T-helper 1 cell (primary cell): ENCODE measurements at regions not wholly inside any gene's neighbourhood (a gene's known extent, or its start where the extent isn't known, plus 50 kb on each side); places are given as distances from the start of the nearest gene placed in this dataset.

ENCODE experiments used
- DNase-seq, 5 donors: peaks; one replicate each; pipeline ENCODE4 v3.0.0-alpha.2; 2012 to 2020

DNA sequence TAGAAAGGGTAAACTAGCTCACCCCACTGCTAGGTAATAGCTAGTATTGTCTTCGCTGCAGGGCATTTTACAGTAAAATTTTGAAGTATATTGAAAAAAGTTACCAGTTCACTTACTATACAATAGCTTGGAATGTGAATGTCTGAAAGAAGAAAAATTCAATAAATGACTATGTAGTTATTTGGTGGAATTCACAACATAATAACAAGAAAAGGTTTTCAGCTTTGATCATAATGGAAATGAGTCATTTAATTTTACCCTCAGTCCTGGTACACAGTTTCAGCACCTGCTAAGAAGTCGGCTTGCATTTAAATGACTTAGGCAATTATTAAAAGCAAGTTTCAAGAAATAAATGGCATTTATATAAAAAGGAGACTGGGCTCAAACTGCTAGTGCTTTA is 90.4 kb downstream of the NUP35 start:
- DNase-seq = peak in 1 of 5 donors; percentile 27

DNA sequence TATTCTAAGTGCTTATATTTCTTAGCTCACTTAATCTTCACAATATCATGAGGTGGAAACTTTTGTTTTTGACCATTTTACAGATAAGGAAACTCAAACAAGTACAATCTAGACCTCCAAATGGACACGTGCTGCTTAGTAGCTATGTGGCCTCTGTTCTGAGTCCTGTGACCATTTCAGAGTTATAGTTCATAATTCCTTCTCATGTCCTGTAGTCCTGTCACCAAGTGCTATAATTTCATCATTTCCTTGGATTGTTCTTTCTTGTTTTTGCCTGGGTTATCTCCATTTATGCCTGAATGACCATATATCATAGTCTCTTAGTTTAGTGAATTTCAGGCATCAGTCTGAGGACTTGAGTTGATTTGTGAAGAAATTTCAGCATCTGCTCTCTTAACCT is 91.7 kb downstream of the NUP35 start:
- no peak for DNase-seq

GRCh38 chr2:183219888-183220287 is 95.6 kb downstream of the NUP35 start:
- no peak for DNase-seq

DNA sequence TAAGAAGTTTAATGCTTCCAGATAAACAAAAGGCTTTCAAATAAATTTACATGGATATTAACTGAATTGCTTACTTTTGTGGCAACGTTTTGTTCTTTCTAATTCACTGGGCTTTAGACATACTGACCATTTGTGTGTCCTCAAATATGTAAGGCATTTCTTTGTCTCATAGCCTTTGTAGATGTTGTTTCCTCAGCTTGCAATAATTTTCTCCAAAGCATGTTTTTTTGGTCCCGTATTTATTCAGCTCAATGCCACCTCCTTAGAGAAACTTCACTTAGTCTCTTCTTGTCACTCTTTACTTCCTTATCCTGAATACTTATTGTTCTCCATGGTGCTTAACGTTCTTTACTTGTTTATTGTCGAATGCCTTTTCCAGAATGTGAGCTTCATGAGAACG is 98.5 kb downstream of the NUP35 start:
- DNase-seq = no peak

GRCh38 chr2:183224948-183225347 is 100.7 kb downstream of the NUP35 start:
- DNase-seq = no peak

DNA sequence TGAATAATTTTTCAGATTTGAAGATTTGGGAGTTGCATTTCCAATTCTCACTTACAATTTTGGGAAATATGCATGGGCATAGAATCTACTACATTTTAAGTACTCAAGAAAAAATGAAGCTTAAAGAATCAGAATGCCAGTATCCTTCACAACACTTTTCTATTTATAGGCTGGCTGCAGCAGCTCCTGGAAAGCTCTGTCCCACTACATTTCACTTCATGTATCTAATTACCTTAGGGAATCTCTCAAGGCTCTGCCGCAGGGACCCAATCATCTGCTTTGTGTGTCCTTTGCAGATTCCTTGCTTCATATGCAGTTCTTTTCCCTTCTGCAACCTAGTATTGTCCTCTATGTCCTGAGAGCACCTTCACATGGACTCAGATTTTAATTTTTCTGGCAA is 102.9 kb downstream of the NUP35 start:
- no peak for DNase-seq

- no peak for DNase-seq
These were observed 105.1 kb downstream of the NUP35 start for GRCh38 chr2:183229386-183229785.

GRCh38 chr2:183232161-183232865 is 108.1 kb downstream of the NUP35 start:
- no peak for DNase-seq

GRCh38 chr2:183242937-183243336 is 118.7 kb downstream of the NUP35 start:
- no peak for DNase-seq

DNA sequence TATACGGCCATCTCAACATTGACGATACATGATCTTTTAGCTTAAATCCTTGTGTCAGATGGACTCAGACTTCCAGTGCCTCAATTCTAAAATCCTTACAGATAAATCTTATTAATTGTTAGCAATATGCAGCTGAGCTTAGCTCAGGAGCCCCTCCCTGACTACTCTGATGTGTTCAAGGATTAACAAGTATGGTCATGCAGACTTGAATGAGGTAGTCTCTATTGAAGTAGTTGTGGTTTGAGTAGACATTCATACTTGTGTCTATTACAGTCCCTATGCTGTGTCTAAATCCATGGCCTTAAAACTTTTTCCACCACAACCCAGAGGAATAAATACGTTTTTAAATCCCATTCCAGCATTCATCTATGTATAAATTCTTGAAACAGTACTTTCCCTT is 119.5 kb downstream of the NUP35 start:
- no peak for DNase-seq

DNA sequence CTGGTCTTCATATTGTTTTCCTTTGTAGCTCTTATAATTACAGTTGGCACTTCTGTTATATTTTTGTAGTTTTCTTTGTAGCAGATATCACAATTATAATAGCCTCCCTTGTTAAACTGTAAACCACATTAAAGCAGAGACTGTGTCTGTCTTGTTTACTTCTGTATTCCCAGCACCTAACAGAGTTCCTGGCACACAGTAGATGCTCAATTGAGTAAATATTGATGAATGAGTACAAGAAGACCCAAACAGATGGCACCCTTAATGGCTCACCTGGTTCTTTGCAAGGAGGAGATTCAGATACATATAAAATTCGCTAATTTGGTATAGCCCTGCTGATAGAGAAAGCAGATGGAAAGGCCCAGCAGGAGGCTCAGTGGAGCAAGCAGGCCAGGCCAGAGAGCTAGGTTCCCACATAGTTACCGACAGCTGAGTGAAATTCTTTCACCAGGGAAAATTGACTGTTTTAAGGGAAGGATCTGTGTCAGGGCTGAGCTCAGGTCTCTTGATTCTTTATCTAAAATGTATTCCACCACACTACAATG is 120.1 kb downstream of the NUP35 start:
- no peak for DNase-seq

DNA sequence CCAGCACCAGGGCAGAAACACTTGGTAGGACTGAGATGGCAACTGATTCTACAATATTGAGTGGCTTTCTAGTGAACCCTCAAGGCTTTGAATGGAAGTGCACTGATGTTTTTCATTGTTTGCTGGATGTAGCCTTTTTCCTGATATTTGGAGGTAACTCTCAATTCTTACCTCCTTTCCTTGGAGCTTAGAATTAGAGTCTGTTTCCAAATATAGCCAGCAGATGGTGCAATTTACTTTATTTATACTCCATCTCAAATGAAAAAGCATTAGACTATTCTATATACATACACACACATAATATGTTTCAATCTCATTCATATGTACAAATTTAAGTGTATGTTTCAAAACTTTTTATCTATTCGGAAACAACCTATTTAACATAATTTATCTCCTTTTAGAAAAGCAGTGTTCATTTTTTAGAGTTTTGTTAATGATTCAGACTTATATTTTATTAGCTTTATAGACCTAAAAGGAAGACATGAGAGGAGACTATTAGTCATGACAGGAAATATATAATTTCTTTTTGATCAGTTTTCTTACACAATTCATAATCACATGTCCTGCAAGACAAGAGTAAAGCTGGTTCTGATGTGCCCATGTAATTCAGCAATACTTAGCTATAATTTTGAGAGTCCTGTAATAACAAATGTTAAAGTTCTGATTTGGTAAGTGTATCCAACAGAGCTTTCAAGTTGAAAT is 124.8 kb downstream of the NUP35 start:
- DNase-seq = peak in 1 of 5 donors; percentile 1

- no peak for DNase-seq
These were observed 125.8 kb downstream of the NUP35 start for GRCh38 chr2:183250061-183250460.

DNA sequence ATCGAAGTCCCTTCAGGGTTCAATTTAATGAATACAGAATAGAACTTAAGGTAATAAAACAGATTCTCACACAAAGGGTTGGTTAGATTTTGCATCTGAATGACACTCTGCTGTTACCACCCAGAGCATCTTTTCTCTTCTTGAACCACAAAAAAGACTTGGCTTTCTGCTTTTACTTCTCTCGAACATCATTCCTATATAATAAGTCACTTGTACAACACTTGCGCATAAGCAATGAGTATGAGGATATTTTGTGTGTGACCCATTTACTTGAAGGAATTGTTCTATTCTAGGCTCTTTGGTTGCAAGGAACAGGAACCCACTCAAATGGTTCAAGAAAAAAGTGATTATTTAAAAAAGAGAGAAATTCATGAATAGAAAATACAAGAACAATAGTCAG is 126.2 kb downstream of the NUP35 start:
- DNase-seq = no peak

DNA sequence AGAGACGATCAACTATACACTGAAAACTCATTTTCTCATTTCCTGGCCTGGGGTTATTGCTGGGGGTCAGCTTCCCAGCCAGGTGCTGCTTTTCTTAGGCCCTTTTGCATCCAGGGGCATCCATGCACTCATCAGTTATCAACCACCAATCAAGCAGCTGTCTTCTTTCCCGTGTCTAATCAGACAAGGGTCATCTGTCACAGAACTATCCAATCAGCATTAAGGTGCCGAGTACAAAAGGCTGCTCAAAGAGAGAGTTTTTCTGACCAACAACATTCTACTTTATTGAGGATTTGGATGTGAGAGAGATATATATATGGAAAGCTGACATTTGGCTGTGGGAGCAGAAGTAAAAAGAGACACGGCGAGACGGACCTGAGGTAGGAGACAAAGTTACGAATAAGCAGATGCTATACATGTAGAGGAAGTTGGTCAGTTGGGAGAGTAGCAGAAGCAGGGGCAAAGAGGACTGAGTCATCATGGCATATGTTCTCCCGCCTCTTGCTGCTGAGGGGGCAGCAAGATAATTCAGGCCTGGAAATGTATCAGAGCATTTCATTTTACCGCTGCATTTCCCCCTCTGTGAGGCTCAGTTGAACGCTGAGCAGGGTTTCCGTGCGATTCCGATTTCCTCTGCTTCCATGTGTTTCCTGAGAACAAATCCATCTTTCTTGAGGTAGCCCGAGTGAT is 129.3 kb downstream of the NUP35 start:
- no peak for DNase-seq

GRCh38 chr2:183255411-183255810 is 131.2 kb downstream of the NUP35 start:
- no peak for DNase-seq

- no peak for DNase-seq
These were observed 135.7 kb downstream of the NUP35 start for GRCh38 chr2:183259921-183260320.

- no peak for DNase-seq
These were observed 136.3 kb downstream of the NUP35 start for GRCh38 chr2:183260527-183260926.

- DNase-seq = no peak
These were observed 140.8 kb downstream of the NUP35 start for GRCh38 chr2:183264890-183265535.

GRCh38 chr2:183267148-183267827 is 143.0 kb downstream of the NUP35 start:
- DNase-seq = no peak

DNA sequence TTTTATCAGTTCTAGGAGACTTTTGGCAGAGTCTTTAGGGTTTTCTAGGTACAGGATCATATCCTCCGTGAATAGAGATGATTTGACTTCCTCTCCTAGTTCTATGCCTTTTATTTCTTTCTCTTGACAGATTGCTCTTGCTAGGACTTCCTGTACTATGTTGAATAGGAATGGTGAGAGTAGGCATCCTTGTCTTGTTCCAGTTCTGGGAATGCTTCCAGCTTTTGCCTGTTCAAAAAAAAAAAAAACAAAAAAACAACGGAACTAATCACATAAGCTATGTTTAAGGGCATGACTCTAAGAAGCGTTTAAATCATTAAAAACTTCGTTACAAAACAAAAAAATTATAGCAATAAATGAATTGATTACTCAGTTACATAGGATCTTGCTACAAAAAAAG is 145.7 kb downstream of the NUP35 start:
- DNase-seq = no peak

GRCh38 chr2:183283209-183283608 is 159.0 kb downstream of the NUP35 start:
- no peak for DNase-seq

DNA sequence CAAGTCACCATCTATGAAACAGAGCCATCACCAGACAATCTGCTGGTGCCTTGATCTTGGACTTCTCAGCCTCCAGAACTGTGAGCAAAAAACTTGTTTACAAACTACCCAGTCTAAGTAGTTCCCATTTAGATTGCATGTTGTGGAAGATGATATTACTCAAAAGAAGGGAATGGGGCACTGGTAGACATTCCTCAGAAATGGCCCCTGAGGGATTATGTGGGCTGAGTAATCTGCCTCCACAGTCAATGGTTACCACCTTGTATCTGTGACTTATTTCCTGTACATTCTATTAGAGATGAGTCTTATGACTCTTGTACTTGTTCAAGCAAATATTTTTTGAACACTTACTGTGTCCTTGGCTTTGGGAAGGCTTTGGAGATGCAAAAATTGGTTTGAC is 160.4 kb downstream of the NUP35 start:
- DNase-seq = no peak
